ENCODE measurements at regions not wholly inside any gene's neighbourhood (a gene's known extent, or its start where the extent isn't known, plus 50 kb on each side); places are given as distances from the start of the nearest gene placed in this dataset.

DNA sequence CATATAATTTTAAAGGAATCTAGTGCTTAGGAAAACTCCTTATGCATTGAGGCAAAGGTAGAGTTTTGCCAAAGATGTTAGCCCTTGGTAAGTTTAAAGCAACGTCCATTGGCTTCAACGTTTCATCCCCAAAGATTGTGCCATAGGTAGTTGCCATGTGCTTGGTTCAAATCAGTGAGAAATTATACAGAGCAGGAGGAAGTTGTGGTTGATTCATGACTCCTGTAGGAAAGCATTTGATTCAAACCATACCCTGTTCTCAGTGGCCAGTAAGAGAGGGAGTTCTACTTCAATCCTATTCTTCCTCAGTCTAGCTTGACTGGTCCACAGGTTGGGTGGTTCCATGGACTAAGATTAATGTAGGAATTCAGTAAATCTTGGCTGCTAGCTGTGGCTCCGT lies 535.6 kb downstream of the QKI start (continued):
- TF ChIP-seq, protein P1, sequence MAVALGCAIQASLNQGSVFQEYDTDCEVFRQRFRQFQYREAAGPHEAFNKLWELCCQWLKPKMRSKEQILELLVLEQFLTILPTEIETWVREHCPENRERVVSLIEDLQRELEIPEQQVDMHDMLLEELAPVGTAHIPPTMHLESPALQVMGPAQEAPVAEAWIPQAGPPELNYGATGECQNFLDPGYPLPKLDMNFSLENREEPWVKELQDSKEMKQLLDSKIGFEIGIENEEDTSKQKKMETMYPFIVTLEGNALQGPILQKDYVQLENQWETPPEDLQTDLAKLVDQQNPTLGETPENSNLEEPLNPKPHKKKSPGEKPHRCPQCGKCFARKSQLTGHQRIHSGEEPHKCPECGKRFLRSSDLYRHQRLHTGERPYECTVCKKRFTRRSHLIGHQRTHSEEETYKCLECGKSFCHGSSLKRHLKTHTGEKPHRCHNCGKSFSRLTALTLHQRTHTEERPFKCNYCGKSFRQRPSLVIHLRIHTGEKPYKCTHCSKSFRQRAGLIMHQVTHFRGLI (CRISPR knock-in tag; IDR thresholded peaks at IDR 0.05), result no peak

DNA sequence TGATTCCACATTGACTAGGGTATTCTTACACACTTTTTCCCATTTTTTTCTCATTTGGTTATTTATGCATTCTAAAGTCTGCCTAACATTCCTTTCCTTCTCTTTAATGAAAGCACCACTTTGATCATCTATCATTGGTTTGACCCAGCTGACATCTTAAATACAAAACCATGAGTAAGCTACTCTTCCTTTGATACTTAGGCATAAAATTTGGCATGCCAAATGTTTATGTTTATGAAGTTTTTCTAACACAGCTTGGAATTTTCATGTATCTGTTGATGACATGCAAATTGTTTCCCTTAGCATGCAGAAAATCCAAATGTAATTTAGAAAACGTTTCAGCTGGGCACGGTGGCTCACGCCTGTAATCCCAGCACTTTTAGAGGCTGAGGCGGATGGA lies 534.9 kb downstream of the QKI start:
- intact Hi-C loops (cut with micrococcal nuclease), result no loop called here
- no peak overlapping the region for H3K27ac ChIP-seq (ENCODE audit: extremely low read depth, low read depth, low read length)
- DNase-seq (ENCODE audit: extremely low read depth in 1 of 4, low spot score in 3 of 4), result no peak
- ChIA-PET CTCF (ENCODE audit: low intra/inter-chr PET ratio) (no interaction called here), POLR2A (interaction anchor here (0.7 to 1.1 kb wide), 2 partner anchors 11 to 596 kb away, joined by 3 to 4 read pairs; no protein-coding TSS in a partner anchor)
- H3K4me3 ChIP-seq, result no peak overlapping the region
- no peaks in the 10 kb centered on the region for H3K4me1 ChIP-seq (replicated peaks in 1 of 2; ENCODE audit: control insufficient read depth in 2 of 2, insufficient read depth in 2 of 2, low read length in 2 of 2)
- H3K9me3 ChIP-seq (replicated peaks; ENCODE audit: control insufficient read depth, insufficient read depth, low read depth, low read length), result no peaks in the 10 kb centered on the region
- ATAC-seq, result no peak
- in situ Hi-C loops (cut with MboI), result no loop called here
- peaks cover 38 to 43% of the 10 kb centered on the region in 2 experiments for H3K27me3 ChIP-seq (ENCODE audit: control insufficient read depth in 2 of 2, insufficient read depth in 2 of 2, low read length in 2 of 2)
- TF ChIP-seq KLF13 (tag; IDR thresholded peaks at IDR 0.05; ENCODE audit: borderline replicate concordance, low read depth) (no peak), HDAC8 (tag; IDR thresholded peaks at IDR 0.05) (no peak), EP400 (IDR thresholded peaks at IDR 0.05) (no peak), ZBTB7A (IDR thresholded peaks at IDR 0.05; ENCODE audit: borderline replicate concordance, control insufficient read depth, low read depth, low read length) (no peak)
- no peak overlapping the region for H3K4me2 ChIP-seq (ENCODE audit: insufficient read depth, low read length)
- no peaks in the 10 kb centered on the region for H3K36me3 ChIP-seq (ENCODE audit: control insufficient read depth, insufficient read depth, low read length)
- no peak overlapping the region for H2AFZ ChIP-seq (ENCODE audit: low read depth, low read length)
- no peak for FAIRE-seq
- H4K20me1 ChIP-seq (replicated peaks; ENCODE audit: control insufficient read depth, insufficient read depth, low read length), result peaks cover 4% of the 10 kb centered on the region; the same call in 1 of the 2 replicates
- BruUV-seq (replicated peaks), result no TSS peak
- H3K9ac ChIP-seq (ENCODE audit: insufficient read depth in 1 of 2, low read depth in 2 of 2, low read length in 2 of 2), result no peak overlapping the region
- WGBS (ENCODE audit: insufficient coverage, low coverage, missing lambda C conversion rate), result 2% methylated on average over 4 of the region's 4 CpGs
- H3K9me1 ChIP-seq (ENCODE audit: control insufficient read depth, insufficient read depth, low read length), result no peaks in the 10 kb centered on the region
- H3K79me2 ChIP-seq (ENCODE audit: control insufficient read depth, insufficient read depth, low read length), result no peaks in the 10 kb centered on the region

All from K562 (cell line).